GM18861 (cell line): ENCODE measurements at regions not wholly inside any gene's neighbourhood (a gene's known extent, or its start where the extent isn't known, plus 50 kb on each side); places are given as distances from the start of the nearest gene placed in this dataset.
"Not testable (repeated sequence)": the region's sequence is repeated elsewhere in the genome, so short reads cannot be mapped to it uniquely, and the experiment has no call there.

Experiments
- ATAC-seq: cut with Tn5 transposase; IDR thresholded peaks from one replicate; pipeline ENCODE4 v1.9.1; 2021; ENCODE audit not compliant: unreplicated experiment

- no peak for ATAC-seq
Observed at GRCh38 chr16:85529489-85530369, 83.4 kb upstream of the GSE1 start.

DNA sequence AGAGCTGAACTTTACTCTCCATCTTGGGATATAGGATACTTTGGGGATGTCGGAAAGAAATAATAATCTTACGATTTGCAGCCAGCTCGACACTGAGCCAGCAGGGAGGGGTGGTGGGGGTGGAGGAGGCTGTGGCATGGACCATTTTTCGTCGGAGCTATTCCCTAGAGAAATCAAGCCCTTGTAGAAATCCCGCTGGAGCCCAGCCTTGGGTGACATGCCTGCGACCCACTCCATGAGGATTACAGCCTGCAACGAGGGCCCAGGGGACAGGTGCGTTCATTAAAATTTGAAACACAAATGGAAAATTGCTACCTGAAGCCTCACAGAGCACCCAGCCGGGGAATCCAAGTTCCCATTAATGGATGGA lies 82.8 kb upstream of the GSE1 start:
- no peak for ATAC-seq

- ATAC-seq, result no peak
Observed at GRCh38 chr16:85531516-85531915, 81.6 kb upstream of the GSE1 start.

DNA sequence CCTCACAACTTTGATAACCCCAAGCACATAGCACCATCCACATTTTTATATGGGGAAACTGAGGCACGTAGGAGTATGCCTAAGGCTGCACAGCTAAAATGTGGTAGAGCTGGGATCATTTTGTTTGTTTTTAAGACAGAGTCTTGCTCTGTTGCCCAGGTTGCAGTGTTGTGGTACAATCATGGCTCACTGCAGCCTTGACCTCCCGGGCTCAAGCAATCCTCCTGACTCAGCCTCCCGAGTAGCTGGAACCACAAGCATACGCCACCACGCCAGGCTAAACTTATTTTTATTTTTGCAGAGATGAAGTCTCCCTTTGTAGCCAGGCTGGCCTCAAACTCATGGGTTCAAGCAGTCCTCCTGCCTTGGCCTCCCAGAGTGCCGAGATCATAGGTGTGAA lies 81.0 kb upstream of the GSE1 start:
- no peak for ATAC-seq

GRCh38 chr16:85533593-85533992 lies 79.5 kb upstream of the GSE1 start:
- not testable (repeated sequence) for ATAC-seq

GRCh38 chr16:85534536-85535351 lies 78.4 kb upstream of the GSE1 start:
- no peak for ATAC-seq

DNA sequence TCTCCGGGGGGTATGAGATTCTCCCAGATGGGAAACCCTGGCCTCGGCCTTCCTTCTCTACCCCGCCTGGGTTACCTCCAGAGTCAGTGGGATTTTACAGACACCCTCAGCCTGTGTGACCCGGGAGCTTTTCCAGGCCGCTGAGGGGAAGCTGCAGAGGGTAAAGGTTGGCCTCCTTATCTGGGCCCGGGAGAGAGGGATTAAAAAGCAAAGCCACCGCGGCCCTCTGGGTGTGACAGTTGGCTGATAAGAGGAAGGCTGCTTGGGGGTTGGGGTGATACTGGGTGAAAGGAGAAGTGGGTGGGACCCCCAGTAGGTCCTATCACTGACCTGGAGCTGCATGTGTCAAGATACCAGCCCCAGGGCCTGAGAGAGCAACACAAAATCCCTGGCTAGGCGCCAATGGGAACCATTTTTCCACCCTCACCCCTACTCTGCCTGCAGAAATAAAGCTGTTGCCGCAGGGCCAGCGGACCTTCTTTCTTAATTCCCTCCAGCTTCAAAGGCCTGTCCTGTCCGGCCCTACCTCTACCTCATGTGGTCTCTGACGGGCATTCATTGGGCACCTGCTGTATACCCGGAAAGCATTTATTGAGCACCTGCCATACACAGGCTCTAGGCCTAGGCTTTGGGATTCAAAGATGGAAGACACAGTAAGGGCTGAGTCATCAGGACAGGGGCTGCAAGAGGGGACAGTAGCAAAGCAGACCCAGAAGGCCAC lies 77.6 kb upstream of the GSE1 start:
- no peak for ATAC-seq

- no peak for ATAC-seq
Observed at GRCh38 chr16:85536073-85536410, 77.1 kb upstream of the GSE1 start.

- no peak for ATAC-seq
Observed at GRCh38 chr16:85536411-85537330, 76.5 kb upstream of the GSE1 start.

DNA sequence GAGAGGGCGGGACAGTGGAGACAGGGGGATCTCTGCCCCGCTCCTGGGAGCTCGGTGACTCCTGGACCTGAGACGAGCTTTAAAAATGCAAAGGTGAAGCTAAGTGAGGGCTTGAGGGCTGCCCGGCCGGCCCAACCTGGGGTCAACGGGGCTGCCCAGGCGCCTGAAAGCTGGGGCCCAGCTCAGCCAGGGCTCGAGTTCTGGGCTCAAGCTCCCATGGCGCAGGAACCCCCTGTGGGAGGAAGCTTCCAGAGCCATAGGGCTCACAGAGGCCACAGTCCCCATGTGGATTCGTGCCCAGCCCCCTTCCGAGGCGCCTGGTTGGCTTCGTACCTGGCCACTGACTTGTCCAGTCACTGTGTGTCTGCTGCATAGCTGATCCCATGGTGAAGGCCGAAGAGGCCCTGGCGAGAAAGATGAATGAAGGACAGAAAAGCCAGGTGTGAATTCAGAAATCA lies 75.8 kb upstream of the GSE1 start:
- ATAC-seq, result no peak

GRCh38 chr16:85537795-85538401 lies 75.2 kb upstream of the GSE1 start:
- ATAC-seq, result no peak

DNA sequence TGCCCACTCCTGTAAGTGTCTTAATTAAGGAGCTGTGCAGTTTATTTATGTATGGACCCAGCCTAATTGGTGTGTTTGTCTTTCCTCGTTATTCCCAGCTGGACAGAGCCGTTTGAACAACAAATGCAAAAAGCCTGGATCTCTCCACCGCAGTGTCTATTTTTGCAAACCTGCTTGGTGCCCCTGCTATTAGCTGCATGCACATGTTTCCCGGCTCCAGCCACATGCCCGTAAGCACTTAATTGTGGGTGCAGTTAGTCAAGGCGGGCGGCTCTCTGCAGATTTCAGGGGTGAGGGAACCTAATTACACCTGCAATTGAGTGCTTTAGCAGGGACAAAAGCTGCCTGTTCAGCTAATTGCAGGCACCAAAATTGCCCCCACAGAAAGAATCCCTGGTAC lies 74.0 kb upstream of the GSE1 start:
- ATAC-seq, result no peak

GRCh38 chr16:85539629-85540291 lies 73.4 kb upstream of the GSE1 start:
- ATAC-seq, result no peak

DNA sequence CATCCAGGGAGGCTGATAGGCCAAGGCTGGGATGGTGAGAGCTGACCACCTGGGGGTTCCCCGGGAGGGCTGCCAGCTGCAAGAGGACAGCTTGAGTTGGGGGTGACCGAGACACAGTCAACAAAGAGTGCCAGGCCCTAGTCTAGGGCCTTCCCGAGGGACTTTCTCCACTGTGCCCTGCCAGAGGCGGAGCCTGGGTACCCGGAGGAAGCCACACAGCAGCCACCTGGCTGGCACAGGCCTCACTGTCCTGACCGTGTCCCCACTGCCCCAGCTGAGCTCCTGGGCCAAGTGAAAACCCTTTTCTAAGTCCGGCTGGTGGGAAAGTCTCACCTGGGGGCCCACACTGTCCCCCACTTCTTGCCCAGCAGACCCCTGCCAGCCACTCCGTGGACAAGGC lies 71.9 kb upstream of the GSE1 start:
- ATAC-seq, result no peak

DNA sequence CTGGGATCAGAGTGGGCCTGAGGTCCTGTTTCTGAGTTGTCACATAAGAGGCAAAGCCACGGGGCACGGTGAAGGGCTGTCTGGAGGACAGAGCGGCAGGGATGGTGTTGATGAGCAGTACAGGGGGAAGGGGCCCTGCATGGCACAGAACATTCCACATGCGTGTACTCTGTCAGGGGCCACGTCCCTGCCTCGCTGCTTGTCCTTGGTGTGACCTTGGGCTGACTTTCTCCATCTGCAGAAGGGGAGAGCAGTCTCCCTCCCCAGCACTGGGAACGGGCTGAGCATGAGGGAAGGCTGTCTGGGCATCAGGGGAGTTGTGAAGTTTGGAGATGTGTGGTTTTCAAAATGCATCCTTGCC lies 71.5 kb upstream of the GSE1 start:
- ATAC-seq, result no peak

DNA sequence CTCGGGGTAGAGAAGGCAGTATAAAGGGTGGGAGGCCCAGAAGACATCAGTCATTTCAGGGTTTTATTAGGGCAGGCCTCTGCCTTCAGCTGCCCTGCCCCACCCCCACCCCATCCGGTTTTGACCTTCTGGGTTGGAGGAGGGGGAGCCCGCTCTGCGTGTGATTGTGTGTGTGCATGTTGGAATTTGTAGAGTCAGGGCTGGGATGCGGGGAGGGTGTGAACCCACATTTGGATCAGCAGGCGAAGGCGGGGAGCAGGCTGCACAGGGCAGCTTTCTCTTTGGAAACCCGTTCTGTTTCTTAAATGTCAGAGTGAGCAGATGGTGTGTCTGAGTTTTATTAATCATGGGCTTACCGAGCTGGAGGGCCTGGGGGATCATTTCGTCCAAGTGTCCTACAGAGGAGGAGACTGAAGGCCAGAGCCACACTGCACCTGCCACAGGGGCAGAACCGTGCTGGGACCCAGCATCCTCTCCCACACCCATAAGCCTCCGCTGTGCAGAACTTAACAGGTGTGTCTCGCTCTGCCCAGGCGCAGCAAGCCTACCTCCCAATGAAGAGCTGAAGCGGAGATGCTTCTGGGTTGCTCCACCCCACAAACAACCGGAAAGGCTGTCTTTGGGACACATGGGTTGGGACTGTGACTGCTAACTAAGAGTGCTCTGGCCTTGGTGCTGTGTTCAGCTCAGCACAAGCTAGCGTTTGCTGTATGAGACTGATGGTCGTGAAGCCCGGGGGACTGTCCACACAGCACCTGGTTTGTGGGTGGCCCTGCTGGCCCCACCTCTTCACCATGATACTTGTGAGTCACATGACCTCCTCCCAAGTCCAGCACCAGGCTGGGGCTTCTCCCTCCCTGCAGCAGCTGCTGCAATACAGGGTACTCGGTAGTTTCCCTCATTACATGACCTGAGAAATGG lies 70.9 kb upstream of the GSE1 start:
- no peak for ATAC-seq

DNA sequence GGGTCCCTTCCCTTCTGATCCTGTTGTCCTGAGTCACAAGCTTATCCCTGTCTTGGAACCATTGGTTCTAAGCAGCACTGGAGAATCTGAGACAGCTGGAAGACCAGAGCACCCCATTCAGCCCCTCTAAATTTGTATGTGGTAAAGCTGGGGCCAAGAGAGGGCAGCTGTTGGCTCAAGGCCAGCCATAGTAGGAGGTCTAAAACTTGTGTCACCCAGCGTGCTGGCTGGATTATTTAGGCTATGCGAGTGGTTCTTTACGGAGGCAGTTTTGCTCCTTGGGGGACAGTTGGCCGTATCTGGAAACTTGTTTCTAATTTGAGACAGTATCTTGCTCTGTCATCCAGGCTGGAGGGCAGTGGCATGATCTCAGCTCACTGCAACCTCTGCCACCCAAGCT lies 69.6 kb upstream of the GSE1 start:
- no peak for ATAC-seq

GRCh38 chr16:85544016-85544415 lies 69.1 kb upstream of the GSE1 start:
- no peak for ATAC-seq

- ATAC-seq, result no peak
Observed at GRCh38 chr16:85544668-85545067, 68.5 kb upstream of the GSE1 start.
